ENCODE measurements at regions not wholly inside any gene's neighbourhood (a gene's known extent, or its start where the extent isn't known, plus 50 kb on each side); places are given as distances from the start of the nearest gene placed in this dataset.

DNA sequence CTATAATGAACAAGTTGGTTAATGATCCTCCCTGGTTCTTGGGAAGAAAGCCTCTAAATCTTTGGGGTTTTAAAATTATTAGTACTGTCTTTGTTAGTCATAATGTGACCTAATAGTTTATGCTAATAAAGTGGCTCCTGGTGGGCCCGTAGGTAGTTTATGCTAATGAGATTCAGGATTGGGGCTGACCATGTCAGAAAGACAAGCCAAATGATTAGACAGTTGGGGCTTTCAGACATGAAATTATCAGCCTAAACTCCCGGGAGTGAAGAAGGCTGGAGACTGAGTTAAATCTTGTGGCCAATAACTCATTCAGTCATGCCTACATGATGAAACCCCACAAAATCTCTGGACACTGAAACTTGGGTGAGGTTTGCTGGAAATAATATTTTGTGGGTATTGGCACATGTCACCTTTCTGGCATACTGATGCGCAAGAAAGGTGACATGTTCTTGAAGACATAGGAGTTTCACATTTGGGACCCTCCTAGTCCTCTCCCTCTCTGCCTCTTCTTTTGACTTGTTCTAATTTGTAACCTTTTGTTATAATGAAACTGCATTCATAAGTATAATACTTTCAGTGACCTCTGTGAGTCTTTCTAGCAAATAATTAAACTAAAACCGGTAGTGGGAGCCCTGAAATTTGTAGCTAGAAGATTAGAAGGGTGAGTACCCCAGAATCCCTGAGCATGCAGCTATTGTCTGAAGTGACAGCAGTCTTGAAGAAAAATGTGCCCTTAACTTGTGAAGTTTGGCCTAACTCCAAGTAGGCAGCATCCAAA lies 196.8 kb upstream of the FSTL5 start:
- Histone ChIP-seq H2AFZ (ENCODE audit: low read length) (no peak overlapping the region), H3K4me3 (ENCODE audit: low read depth, low read length, poor library complexity, severe bottlenecking) (no peak overlapping the region), H3K27ac (ENCODE audit: low read depth, low read length, poor library complexity, severe bottlenecking) (no peak overlapping the region), H3K36me3 (ENCODE audit: insufficient read depth, low read length) (no peaks in the 10 kb centered on the region), H3K4me1 (ENCODE audit: insufficient read depth, low read length, poor library complexity, severe bottlenecking) (no peaks in the 10 kb centered on the region), H3K9me3 (ENCODE audit: low read length) (no peaks in the 10 kb centered on the region), H3K9me2 (ENCODE audit: insufficient read depth, low read length) (no peaks in the 10 kb centered on the region), H4K20me1 (ENCODE audit: insufficient read depth, low read length) (no peaks in the 10 kb centered on the region), H3K4me2 (ENCODE audit: low read length) (no peak overlapping the region), H3K79me2 (ENCODE audit: insufficient read depth, low read depth, low read length) (no peaks in the 10 kb centered on the region)
- no peak for DNase-seq (ENCODE audit: low spot score)
- BruUV-seq (replicated peaks), result no TSS peak
- CTCF ChIA-PET (ENCODE audit: unreplicated experiment), result no interaction called here
- TF ChIP-seq, protein P1, sequence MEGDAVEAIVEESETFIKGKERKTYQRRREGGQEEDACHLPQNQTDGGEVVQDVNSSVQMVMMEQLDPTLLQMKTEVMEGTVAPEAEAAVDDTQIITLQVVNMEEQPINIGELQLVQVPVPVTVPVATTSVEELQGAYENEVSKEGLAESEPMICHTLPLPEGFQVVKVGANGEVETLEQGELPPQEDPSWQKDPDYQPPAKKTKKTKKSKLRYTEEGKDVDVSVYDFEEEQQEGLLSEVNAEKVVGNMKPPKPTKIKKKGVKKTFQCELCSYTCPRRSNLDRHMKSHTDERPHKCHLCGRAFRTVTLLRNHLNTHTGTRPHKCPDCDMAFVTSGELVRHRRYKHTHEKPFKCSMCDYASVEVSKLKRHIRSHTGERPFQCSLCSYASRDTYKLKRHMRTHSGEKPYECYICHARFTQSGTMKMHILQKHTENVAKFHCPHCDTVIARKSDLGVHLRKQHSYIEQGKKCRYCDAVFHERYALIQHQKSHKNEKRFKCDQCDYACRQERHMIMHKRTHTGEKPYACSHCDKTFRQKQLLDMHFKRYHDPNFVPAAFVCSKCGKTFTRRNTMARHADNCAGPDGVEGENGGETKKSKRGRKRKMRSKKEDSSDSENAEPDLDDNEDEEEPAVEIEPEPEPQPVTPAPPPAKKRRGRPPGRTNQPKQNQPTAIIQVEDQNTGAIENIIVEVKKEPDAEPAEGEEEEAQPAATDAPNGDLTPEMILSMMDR (conservative IDR thresholded peaks at IDR 0.05; ENCODE audit: low read length), result no peak
- no peak for TF ChIP-seq EZH2phosphoT487 (IDR thresholded peaks at IDR 0.05; ENCODE audit: borderline replicate concordance, low read depth, low read length)
- POLR2A ChIA-PET, result no interaction called here
- intact Hi-C loops (cut with micrococcal nuclease; ENCODE audit: unreplicated experiment), result no loop called here

DNA sequence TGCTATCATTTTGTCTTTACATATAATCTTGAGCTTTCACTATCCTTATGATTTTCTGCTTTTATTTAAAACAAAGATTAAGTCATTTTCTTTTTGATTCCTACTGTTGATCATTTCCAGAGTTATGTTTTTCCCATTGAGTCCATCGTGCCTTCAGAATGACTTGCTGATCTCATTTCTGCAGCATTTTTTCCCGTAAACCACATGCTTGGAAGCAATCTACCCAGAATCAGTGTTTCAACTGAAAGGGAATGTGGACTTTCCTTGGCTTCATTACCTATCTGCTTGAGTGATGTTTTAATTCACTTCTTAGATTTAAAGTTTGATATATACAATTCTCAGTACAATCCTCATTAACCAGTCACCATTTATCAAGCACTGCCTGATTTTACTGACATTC lies 192.4 kb upstream of the FSTL5 start:
- Histone ChIP-seq H4K20me1 (ENCODE audit: insufficient read depth, low read length) (no peaks in the 10 kb centered on the region), H3K9me3 (ENCODE audit: low read length) (no peaks in the 10 kb centered on the region), H3K4me1 (ENCODE audit: insufficient read depth, low read length, poor library complexity, severe bottlenecking) (no peaks in the 10 kb centered on the region), H3K79me2 (ENCODE audit: insufficient read depth, low read depth, low read length) (no peaks in the 10 kb centered on the region), H3K9me2 (ENCODE audit: insufficient read depth, low read length) (no peaks in the 10 kb centered on the region), H3K4me2 (ENCODE audit: low read length) (no peak overlapping the region), H2AFZ (ENCODE audit: low read length) (no peak overlapping the region), H3K36me3 (ENCODE audit: insufficient read depth, low read length) (no peaks in the 10 kb centered on the region), H3K4me3 (ENCODE audit: low read depth, low read length, poor library complexity, severe bottlenecking) (no peak overlapping the region), H3K27ac (ENCODE audit: low read depth, low read length, poor library complexity, severe bottlenecking) (no peak overlapping the region)
- ChIA-PET CTCF (ENCODE audit: unreplicated experiment) (no interaction called here), POLR2A (no interaction called here)
- DNase-seq (ENCODE audit: low spot score), result no peak
- intact Hi-C loops (cut with micrococcal nuclease; ENCODE audit: unreplicated experiment), result no loop called here
- no peak for TF ChIP-seq EZH2phosphoT487 (IDR thresholded peaks at IDR 0.05; ENCODE audit: borderline replicate concordance, low read depth, low read length)
- TF ChIP-seq, protein P1 (conservative IDR thresholded peaks at IDR 0.05; ENCODE audit: low read length), result no peak
- no TSS peak for BruUV-seq (replicated peaks)

DNA sequence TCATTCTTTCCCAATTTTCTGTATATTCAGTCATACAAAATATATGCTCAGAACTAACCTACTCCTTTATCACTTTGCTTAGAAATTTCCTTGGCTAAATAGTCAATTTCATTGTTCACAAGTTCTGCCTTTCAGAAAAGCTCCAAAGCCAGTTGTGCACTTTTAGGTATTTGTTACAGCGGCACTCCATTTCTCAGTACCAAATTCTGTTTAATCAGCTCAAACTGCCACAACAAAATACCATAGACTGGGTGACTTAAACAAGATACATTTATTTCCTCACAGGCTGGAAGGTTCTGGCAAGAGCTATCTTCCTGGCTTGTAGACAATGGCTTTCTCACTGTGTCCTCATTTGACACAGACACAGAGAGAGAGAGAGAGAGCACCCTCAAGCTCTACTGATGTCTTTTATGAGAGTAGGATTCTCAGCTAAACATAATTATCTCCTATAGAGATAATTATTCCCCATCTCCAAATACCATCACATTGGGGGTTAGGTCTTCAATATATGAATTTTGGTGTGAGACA lies 188.8 kb upstream of the FSTL5 start:
- H3K4me3 ChIP-seq (ENCODE audit: low read depth, low read length, poor library complexity, severe bottlenecking), result no peak overlapping the region
- TF ChIP-seq, protein P1 (conservative IDR thresholded peaks at IDR 0.05; ENCODE audit: low read length), result no peak
- TF ChIP-seq EZH2phosphoT487 (IDR thresholded peaks at IDR 0.05; ENCODE audit: borderline replicate concordance, low read depth, low read length), result no peak
- H3K9me2 ChIP-seq (ENCODE audit: insufficient read depth, low read length), result no peaks in the 10 kb centered on the region
- no peaks in the 10 kb centered on the region for H3K9me3 ChIP-seq (ENCODE audit: low read length)
- no peaks in the 10 kb centered on the region for H3K4me1 ChIP-seq (ENCODE audit: insufficient read depth, low read length, poor library complexity, severe bottlenecking)
- no peaks in the 10 kb centered on the region for H3K36me3 ChIP-seq (ENCODE audit: insufficient read depth, low read length)
- no peak for DNase-seq (ENCODE audit: low spot score)
- H3K27ac ChIP-seq (ENCODE audit: low read depth, low read length, poor library complexity, severe bottlenecking), result no peak overlapping the region
- H3K4me2 ChIP-seq (ENCODE audit: low read length), result no peak overlapping the region
- H4K20me1 ChIP-seq (ENCODE audit: insufficient read depth, low read length), result no peaks in the 10 kb centered on the region
- no peak overlapping the region for H2AFZ ChIP-seq (ENCODE audit: low read length)
- ChIA-PET CTCF (ENCODE audit: unreplicated experiment) (no interaction called here), POLR2A (interaction anchor here (0.6 kb wide), 1 partner anchor 910 kb away, joined by 3 read pairs; no protein-coding TSS in a partner anchor)
- intact Hi-C loops (cut with micrococcal nuclease; ENCODE audit: unreplicated experiment), result no loop called here
- no peaks in the 10 kb centered on the region for H3K79me2 ChIP-seq (ENCODE audit: insufficient read depth, low read depth, low read length)
- BruUV-seq (replicated peaks), result no TSS peak
